ENCODE measurements at regions not wholly inside any gene's neighbourhood (a gene's known extent, or its start where the extent isn't known, plus 50 kb on each side); places are given as distances from the start of the nearest gene placed in this dataset.
A peak's percentile ranks its signal among the peaks of the same experiment; 100 is the strongest.

DNA sequence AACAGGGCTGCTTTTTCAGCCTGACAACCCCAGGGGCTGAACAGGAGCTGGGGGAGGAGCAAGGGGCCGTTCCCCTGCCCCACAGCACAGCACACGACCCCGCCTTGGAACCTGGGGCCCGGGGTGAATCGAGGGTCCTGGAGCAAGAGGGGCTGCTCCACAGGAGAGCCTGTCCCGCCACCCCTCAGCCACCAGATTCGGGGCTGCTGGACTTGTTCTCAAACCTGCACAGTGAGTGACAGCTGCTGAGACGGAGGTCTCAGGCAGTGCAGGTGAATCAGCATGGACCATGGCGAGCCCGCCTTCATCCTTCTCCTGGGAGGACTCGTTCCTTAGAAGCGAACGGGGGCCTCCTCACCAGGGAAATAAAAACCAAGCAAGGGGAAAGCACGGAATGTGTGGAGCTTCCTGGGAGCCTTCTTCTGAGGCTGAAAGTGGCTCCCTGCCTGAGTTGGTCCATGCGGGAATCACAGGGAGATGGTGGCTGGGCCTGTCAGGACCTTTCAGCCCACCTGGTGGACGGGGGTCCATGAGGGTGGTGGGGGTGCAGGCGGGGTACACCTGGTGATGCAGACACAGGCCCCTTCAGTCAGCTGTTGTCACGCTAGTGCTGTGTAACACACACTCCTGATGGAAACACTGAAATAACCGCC, 125.4 kb downstream of the SIK1 start:
- no peak for DNase-seq

GRCh38 chr21:43300496-43301408, 126.2 kb downstream of the SIK1 start:
- no peak for DNase-seq

- DNase-seq = no peak
Observed at GRCh38 chr21:43299441-43300277, 127.3 kb downstream of the SIK1 start.

DNA sequence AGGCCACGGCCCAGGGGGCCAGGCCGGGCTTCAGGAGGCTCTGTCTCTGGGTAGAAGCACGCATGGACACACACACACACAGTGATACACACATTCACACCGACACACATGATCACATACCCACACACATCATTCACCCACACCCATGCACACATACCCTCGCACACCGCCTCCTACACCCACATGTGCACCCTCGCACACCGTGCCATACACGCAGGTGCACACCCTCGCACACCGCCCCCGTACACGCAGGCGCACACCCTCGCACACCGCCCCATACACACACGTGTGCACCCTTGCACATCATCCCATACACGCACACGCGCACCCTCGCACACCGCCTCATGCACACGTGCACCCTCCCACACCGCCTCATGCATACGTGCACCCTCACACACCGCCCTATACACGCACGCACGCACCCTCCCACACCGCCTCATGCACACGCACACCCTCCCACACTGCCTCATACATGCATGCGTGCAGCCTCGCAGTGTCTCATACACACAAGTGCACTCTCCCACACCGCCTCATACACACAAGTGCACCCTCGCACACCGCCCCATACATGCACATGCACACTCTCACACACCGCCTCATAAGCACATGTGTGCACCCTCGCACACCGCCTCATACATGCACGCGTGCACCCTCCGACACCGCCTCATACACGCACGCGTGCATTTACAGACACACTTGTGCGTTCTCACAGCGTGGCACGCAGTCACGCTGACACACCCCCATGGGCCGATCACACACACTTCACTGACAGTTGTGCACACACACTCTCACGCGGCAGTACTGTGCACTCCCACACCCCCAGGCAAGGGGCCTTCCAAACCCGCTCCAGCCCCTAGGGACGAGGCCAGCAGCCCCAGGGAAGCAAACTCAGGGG, 128.1 kb downstream of the SIK1 start:
- DNase-seq = no peak

- no peak for DNase-seq
Observed at GRCh38 chr21:43297989-43298388, 128.9 kb downstream of the SIK1 start.

- DNase-seq = no peak
Observed at GRCh38 chr21:43297391-43297981, 128.7 kb downstream of the CRYAA start.

DNA sequence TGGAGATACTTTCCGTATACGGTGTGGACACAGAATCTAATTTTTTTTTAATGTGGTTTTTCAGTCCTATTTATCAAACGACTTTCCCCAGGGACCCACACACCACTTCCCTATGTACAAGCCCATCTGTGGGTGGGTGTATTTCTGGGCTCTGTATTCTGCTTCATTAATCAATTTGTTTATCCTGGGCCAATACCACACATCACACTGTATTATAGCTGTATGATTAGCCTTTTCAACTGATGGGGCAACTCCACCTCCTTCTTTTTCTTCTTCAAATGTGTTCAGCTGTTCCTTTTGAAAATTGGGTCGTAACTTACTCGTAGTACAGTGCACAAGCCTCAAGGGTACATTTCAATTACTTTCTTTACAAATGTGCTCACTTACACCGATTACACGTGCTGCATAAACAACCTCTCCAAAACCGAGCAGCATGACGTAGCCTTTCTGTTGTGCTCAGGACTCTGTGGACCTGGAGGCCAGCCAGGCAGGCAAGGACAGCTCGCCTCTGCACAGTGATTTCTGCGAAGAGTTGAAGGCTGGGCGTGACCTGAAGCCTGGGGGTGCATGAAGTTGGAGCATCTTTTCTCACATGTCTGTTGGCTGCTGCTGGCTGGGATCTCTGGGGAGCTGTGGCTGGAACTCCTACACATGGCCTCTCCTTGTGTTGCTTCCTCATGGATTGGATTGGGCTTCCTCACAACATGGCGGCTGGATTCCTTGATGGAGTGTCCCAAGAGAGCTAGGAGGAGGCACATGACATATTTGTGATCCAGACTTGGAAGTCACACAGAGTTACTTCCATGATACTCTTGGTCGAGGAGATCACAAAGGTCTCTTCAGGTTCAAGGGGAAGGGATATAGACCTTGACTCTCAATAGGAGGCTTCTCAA, 126.5 kb downstream of the CRYAA start:
- peak; percentile 87 for DNase-seq

GRCh38 chr21:43294194-43294902, 125.5 kb downstream of the CRYAA start:
- no peak for DNase-seq

GRCh38 chr21:43292866-43293142, 124.0 kb downstream of the CRYAA start:
- DNase-seq = no peak

- no peak for DNase-seq
Observed at GRCh38 chr21:43292041-43292865, 123.4 kb downstream of the CRYAA start.

DNA sequence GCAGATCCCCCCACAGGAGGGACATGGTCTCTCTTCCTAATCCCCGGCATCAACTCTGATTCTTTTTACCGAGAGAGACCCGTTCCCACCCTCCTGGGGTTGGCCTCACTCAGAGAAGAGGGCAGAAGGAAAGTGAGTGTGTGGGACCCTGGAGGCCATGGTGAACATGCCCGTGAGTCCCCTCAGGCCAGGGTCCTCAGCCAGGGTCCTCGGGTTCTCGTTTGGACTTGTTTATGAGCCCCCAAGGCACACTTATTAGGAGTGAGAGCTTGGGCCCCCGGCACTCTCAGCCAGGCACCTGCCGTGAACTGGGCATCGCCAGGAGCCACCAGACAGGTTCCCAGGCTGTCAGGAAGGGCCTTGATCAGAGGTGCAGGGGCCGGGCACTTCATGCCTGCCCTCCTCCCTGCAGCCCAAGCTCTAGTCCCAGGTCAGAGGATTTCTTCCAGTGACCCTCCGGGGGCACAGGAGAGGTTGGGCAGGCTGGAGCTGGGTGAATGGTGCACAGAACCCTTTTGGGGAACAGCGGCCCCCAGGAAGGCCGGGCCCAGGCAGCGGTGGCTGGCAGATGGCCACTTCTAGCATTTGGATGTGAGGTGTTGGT, 122.6 kb downstream of the CRYAA start:
- DNase-seq = no peak

DNA sequence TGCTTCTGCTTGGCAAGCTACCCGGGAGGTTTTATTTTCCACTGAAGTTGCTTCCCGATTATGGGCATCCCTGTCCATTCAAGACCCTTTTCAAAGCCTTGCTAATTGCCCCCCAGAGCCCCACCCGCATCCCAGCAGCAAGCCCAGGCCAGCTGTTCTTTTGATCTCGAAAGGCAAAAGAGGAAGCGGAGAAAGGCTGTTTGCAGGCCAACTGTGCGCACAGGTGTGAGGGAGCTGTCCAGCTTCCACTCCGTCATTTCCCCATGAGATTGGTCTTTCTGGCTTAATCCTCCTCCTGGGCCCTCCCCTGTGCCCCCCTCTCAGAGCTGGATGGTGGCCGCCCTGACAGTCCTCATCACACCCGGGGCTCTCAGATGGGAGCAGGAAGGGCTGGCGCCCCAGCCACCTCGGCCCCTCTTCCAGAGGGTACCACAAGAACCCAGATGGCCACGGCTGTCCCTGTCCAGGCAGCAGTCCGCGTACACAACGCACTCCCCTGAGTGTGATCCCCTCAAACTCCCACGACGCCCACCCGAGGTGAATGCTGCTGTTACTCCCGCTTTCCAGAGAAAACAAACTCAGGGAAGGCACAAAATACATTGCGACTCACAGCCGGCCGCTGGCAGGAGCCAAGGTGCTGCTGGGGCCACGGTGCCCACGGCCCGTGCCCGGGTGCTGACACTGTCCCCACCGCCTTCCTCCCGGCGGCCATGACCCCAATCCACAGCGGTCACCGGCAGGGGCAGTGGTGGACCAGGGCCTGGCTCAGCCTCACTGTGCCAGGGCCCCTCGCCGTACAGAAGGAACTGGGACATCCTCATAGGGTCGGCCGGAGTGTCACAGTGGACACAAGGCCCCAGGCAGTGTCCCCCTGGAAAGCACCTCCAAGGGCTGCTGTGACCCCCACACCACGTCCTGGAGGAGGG, 121.9 kb downstream of the CRYAA start:
- no peak for DNase-seq

GRCh38 chr21:43289966-43290365, 121.2 kb downstream of the CRYAA start:
- no peak for DNase-seq

DNA sequence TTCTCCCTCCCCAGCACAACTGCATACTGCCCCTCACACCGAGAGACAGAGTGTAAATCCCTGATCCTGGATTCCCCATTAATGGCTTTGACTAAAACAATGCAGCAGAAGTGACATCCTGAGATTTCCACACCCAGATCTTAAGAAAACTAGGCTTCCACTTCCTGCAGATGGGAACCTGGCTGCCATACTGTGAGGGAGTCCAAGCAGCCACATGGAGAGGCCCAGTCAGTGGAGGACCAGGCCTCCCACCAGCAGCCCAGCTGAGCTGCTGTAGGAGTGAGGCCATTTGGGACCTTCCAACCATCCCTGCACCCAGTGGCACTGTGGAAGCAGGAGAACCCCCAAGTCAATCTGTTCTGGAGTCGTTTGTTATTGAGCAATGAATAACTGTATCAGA, 120.6 kb downstream of the CRYAA start:
- DNase-seq = no peak

DNA sequence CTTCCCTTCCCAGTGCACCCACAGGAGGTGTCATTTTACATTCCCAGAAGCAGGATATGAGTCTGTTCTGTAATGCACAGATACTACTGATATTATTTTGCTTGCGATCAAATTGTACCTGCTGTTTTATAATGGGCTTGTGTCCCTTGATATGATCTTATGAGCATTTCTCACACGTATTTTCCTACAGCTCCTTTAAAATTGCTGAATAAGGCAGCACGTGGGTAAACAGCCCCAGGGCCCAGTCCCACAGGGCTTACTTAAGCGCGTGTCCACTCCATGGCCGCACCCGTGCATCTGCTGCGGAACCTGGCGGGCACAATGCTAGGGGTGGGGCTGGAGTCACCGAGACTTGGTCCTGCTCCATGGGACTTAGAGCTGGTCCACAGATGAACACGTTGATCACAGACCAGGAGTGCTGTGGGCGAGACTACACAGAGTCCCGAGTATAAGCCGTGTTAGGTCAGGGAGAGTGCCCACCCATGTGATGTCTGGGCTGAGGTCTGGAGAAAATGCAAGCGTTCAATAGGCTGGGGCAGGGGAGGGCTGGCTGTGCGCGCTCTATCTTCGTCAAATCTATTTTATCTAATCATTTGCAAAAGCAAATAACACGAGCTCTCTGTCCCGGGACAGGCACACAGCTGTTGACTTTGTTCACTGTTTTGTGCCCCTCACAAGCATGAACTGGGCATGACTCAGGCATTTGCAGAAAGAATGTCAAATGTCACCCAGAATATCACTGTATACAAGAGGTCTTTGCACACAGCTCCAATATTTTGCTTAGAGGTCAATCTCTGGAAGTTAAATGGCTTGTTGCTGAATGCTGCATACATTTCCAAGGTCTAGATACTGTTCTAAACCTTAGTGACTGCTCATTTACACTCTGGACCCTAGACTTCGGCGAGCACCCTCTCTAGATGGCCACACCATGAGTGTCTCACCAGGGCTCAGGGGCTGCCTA, 119.3 kb downstream of the CRYAA start:
- DNase-seq = no peak

DNA sequence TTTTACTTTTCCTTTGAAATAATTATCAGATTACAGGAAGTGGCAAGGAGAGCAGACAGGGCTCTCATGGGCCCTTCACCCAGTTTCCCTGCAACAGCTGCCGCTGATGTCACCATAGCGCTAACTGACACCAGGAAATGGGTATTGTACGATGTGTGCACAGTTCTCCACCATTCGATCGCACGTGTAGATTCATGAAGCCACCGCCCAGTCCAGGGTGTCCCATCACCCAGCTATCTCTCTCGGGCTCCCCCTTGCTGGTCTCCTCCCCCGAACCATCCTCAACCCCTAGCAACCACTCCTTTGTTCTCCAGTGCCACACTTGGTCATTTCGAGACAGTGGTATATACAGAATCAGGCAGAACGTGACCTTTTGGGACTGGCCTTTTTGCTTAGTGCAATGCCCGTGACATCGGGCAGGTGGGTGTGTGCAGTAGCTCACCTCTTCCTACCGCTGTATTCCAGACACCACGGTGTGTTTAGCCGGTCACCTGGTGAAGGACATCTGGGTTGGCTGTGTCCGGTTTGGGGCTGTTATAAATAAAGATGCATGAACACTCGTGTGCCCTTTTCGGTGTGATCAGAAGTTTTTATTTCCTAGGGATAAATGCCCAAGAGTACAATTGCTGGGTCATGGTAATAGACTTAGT, 118.4 kb downstream of the CRYAA start:
- DNase-seq = peak; percentile 58
